ENCODE measurements at regions not wholly inside any gene's neighbourhood (a gene's known extent, or its start where the extent isn't known, plus 50 kb on each side); places are given as distances from the start of the nearest gene placed in this dataset.
A peak's percentile ranks its signal among the peaks of the same experiment; 100 is the strongest.
"Not testable (repeated sequence)": the region's sequence is repeated elsewhere in the genome, so short reads cannot be mapped to it uniquely, and the experiment has no call there.

GRCh38 chr9:2523591-2523990 lies 98.0 kb upstream of the VLDLR start:
- DNase-seq: no peak

GRCh38 chr9:2524601-2525000 lies 97.0 kb upstream of the VLDLR start:
- DNase-seq: no peak

- no peak for DNase-seq
Observed at GRCh38 chr9:2525147-2525546, 96.4 kb upstream of the VLDLR start.

- no peak for DNase-seq
Observed at GRCh38 chr9:2526071-2526828, 95.3 kb upstream of the VLDLR start.

GRCh38 chr9:2531481-2531880 lies 90.1 kb upstream of the VLDLR start:
- no peak for DNase-seq

GRCh38 chr9:2536511-2536910 lies 85.1 kb upstream of the VLDLR start:
- no peak for DNase-seq

GRCh38 chr9:2545881-2546490 lies 75.6 kb upstream of the VLDLR start:
- DNase-seq: no peak

- not testable (repeated sequence) for DNase-seq
Observed at GRCh38 chr9:2555899-2556600, 65.5 kb upstream of the VLDLR start.

GRCh38 chr9:2557693-2558092 lies 63.9 kb upstream of the VLDLR start:
- DNase-seq: no peak

GRCh38 chr9:2559192-2560152 lies 62.1 kb upstream of the VLDLR start:
- no peak for DNase-seq

- DNase-seq: no peak
Observed at GRCh38 chr9:2560180-2560579, 61.4 kb upstream of the VLDLR start.

- DNase-seq: no peak
Observed at GRCh38 chr9:2565676-2566340, 55.8 kb upstream of the VLDLR start.

- no peak for DNase-seq
Observed at GRCh38 chr9:2567922-2568321, 53.7 kb upstream of the VLDLR start.

GRCh38 chr9:2568689-2569088 lies 52.9 kb upstream of the VLDLR start:
- no peak for DNase-seq

GRCh38 chr9:2570615-2571479 lies 50.7 kb upstream of the VLDLR start:
- peak; percentile 78 for DNase-seq

Data from hematopoietic multipotent progenitor cell treated with erythropoietin and hydrocortisone succinate and interleukin-3 and kit ligand, for 8 days (in vitro differentiated cells).